HG02763 (cell line): ENCODE measurements at regions not wholly inside any gene's neighbourhood (a gene's known extent, or its start where the extent isn't known, plus 50 kb on each side); places are given as distances from the start of the nearest gene placed in this dataset.

Source experiments
- ATAC-seq: cut with Tn5 transposase; IDR thresholded peaks from one replicate; pipeline ENCODE4 v1.9.1; 2021; ENCODE audit warnings: mild to moderate bottlenecking, moderate library complexity; ENCODE audit not compliant: unreplicated experiment

- no peak for ATAC-seq
These were observed 533.8 kb upstream of the TMPRSS15 start for GRCh38 chr21:18937337-18937736.

- no peak for ATAC-seq
These were observed 537.2 kb upstream of the TMPRSS15 start for GRCh38 chr21:18940791-18941190.

GRCh38 chr21:18950045-18950740 is 546.6 kb upstream of the TMPRSS15 start:
- ATAC-seq: no peak

DNA sequence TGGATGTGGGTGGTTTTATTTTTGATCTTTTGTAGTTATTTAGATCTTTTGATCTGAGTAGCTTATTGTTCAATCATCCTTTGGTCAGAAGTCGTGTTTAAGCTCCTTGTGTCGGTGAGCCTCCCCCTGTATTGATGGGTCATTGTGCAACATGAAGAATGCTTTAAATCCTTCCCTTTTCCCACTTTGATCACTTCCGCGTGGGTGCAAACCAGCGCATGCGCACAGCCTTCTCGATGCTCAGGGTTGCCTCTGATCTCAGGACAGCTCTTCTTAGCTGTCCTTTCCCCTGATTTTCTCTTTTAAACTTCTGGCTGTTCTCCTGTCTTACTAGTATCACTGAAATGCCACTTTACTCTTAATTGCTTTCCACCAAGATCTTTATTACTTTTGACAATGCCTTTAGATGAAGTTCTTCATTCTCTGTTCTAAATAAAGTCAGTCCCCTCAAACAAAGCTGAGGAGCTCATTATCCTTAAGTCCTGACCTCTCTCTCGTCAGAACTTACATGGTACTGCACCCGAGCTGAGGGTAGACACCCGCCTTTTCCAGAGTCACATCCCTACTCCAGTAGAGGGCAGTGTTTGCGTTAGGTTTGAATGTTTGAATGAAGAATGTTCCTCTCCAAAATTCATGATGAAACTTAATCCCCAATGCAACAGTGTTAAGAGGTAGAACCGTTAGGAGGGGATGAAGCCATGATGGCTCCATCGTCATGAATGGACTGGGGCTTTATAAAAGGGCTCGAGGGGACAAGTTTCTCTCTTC is 547.9 kb upstream of the TMPRSS15 start:
- ATAC-seq: no peak

DNA sequence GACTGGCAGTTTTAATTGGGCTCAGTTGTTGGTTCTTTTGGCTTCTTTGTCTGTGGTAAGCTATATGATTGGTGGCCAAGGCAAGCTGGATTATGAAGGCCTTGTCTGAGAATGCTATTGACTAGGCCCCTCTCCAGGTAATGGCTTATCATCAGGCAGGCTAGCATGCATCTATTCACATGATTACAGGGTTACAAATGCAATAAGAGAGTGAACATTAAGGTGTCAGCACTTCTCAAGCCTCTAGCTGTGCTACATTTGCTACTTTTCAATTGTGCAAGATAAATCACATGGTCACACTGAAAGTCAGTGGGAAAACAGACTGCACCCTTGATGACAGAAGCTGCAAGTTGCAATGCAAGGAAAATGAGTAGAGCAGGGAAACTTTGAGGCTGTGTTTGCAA is 550.9 kb upstream of the TMPRSS15 start:
- ATAC-seq: no peak

DNA sequence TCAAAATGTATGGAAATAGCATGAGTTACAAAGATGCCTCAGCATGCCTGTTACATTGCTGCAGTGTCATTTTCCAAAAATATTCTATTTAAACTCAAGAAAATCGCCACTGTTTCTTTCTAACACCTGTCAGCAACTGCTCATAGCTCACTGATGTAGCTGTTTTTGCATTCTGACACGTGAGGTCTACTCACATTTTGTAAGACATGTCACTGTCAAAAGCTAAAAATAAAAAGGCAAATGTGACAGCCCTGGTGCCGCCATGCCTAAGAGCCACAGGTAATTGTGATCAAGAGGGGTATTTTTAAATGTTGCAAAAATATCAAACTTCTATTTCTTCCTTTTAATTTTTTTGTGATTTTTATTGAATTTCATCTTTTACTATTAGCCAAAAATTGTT is 556.2 kb upstream of the TMPRSS15 start:
- no peak for ATAC-seq

GRCh38 chr21:18960306-18960705 is 556.7 kb upstream of the TMPRSS15 start:
- ATAC-seq: no peak

DNA sequence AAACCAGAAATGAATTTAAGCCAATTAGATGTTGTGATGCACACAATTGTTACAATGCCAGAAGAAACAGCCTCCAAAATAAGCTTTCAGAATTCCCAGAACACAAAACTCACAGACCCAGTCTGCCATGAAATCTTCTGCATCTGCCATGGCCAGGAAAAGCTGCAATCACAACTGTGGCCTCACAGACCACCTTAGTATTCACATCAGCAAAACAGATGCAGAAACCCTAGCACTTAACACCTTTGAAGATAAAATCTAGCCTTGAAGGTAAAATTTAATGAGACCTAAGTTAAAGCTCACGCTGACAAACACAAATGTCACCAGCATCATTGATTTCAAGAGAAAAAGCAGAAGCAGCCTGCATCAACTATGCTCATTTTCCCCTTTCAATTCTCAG is 566.8 kb upstream of the TMPRSS15 start:
- ATAC-seq: no peak

DNA sequence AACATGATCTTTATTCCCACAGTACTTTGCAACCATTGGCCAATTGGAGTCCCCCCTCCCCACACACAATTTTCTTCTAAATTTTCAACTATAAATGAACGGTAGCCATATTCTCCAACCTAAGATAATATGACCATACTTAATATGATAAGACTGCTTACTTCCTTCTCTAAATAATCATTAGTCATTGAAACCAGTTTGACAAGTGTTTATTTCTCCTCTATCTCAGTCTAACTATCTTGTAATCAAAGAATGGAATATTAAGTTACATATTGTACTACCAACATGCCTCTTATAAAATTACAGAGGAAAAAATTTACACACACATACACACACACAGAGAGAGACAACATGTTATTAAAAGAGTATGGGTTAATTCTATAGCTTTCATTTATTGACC is 567.4 kb upstream of the TMPRSS15 start:
- no peak for ATAC-seq

- ATAC-seq: no peak
These were observed 582.0 kb upstream of the TMPRSS15 start for GRCh38 chr21:18985584-18985983.

- no peak for ATAC-seq
These were observed 582.6 kb upstream of the TMPRSS15 start for GRCh38 chr21:18986197-18986596.

GRCh38 chr21:18987520-18988026 is 584.0 kb upstream of the TMPRSS15 start:
- no peak for ATAC-seq

- no peak for ATAC-seq
These were observed 586.4 kb upstream of the TMPRSS15 start for GRCh38 chr21:18989953-18990495.

DNA sequence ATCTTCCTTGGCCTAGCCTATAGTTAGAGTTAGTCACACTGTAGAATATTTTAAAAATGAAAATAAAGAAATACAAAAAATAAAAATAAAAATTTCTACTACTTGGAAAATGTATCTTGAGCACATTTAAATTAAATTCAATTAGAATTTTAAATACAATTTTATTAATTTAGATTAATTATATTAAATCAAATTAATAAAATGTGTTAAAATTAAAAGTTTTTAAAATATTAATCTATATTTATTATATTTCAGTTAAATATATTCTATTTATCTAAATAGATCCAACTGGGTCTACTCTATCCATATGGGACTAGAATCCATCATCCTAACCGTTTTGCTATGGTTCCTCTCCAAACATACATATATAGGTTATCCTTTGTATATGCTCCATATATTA is 588.3 kb upstream of the TMPRSS15 start:
- no peak for ATAC-seq

GRCh38 chr21:19010251-19010650 is 606.7 kb upstream of the TMPRSS15 start:
- no peak for ATAC-seq

GRCh38 chr21:19010996-19011395 is 607.4 kb upstream of the TMPRSS15 start:
- ATAC-seq: no peak

DNA sequence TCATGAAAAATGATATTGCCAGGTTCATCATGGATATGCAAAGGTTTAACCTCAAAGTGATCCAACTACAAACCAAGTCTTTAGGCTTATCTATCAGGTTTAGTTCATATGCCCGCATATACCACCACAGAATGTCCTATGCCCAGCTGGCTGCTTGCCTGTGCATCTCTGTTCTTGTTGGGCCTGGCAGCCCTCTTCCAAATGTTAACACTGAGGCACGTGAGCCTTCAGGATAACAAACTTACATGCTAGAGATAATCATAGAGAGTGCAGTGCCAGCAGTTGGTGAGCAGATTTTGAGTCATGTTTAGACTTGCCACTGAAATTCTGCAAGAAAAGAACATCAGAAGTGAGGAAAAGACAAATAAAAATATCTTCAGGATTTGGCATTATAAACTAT is 607.9 kb upstream of the TMPRSS15 start:
- no peak for ATAC-seq

DNA sequence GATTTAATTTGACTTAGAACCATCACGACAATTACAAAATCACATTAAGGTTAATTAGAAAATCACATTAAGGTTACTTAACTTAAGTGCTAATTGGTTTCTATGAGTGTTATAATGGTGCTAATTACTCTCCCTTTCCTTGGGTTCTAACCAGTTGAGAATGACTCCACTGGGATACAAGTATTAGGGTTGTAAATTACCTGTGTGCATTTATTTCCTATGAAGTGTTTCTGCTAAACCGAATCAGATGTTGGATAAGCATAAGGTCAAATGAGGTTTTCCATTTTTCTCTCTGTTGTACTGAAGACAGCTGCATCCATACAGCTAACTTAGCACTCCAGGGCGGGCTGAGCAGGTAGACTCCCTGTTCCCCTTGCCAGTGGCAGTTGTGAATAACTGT is 610.3 kb upstream of the TMPRSS15 start:
- ATAC-seq: no peak

DNA sequence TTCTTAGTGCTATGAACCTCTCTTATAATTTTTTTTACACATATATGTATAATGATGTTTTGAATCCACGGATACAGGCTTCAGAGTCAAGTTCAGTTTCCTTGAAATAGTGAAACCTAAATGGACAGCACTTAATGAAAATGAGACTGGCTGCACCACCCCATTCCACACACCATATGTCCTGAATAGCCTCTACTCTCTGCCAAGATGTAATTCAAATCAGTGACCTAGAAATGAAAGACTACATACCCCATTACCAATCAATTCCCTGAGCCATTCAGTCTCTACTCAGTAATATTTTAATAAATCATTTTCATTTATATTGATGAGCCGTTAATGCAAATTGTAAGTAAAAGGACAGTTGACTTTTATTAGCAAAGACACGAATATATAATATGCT is 614.9 kb upstream of the TMPRSS15 start:
- no peak for ATAC-seq

GRCh38 chr21:19022978-19023377 is 619.4 kb upstream of the TMPRSS15 start:
- no peak for ATAC-seq

DNA sequence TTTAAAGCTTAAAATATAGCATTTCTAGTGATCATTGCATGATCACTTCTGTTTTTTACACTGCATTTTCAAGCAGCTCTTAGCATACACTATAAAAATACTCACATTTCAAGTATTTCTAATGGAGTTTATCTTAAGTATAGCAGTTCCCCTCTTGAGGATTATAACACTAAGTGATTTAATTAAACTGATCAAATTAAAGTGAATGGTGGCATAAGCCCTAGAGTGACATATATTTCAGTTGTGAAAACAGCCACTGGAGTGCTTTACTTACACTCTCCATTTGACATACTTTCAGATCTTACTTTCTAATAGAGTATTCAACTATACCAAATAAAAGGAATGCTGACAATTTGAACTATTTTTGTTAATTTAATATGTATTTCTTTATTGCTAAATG is 623.3 kb upstream of the TMPRSS15 start:
- ATAC-seq: no peak

DNA sequence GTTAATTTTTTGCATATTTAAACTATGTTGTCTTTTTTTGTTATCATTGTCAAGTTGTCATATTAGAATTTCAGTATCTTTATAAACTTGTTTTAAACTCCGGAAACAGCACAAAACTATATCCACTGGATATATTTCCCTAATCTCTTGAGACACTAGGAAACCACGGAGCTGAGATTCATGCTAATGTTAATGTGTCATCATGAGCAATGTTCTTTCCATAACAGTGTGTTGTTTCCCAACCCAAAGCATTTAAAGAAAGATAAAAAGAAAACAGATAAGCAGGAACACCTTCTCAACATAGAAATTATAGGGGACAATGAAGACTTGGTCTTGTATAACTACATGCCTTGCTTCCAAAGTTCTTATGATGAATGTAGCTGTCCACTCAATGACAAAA is 626.2 kb upstream of the TMPRSS15 start:
- ATAC-seq: no peak
